Stimulated activated CD4-positive, alpha-beta T cell treated with anti-CD3 and anti-CD28 coated beads, Interleukin-4, amount 100 ng/mL, for 48 hours (primary cell): ENCODE measurements at regions not wholly inside any gene's neighbourhood (a gene's known extent, or its start where the extent isn't known, plus 50 kb on each side); places are given as distances from the start of the nearest gene placed in this dataset.

Experiments
- DNase-seq, 2 donors: peaks; one replicate each; pipeline ENCODE4 v3.0.0-alpha.2; 2020; ENCODE audit warnings: low read depth in 2 of 2

GRCh38 chr5:56588131-56588487 lies 227.2 kb upstream of the MAP3K1 start:
- DNase-seq: no peak

GRCh38 chr5:56587381-56588130 lies 227.8 kb upstream of the MAP3K1 start:
- DNase-seq: no peak

GRCh38 chr5:56585999-56586691 lies 229.2 kb upstream of the MAP3K1 start:
- DNase-seq: no peak

- no peak for DNase-seq
These were observed 229.9 kb upstream of the MAP3K1 start for GRCh38 chr5:56585461-56585860.

- DNase-seq: no peak
These were observed 233.9 kb upstream of the MAP3K1 start for GRCh38 chr5:56581426-56581825.

GRCh38 chr5:56580864-56581263 lies 234.5 kb upstream of the MAP3K1 start:
- DNase-seq: no peak

- no peak for DNase-seq
These were observed 239.5 kb upstream of the MAP3K1 start for GRCh38 chr5:56575821-56576220.

- no peak for DNase-seq
These were observed 240.6 kb upstream of the MAP3K1 start for GRCh38 chr5:56574778-56575177.

- no peak for DNase-seq
These were observed 245.8 kb upstream of the MAP3K1 start for GRCh38 chr5:56569566-56569965.

GRCh38 chr5:56569076-56569475 lies 246.3 kb upstream of the MAP3K1 start:
- DNase-seq: no peak

GRCh38 chr5:56567278-56567677 lies 248.1 kb upstream of the MAP3K1 start:
- DNase-seq: no peak

GRCh38 chr5:56566374-56567249 lies 248.7 kb upstream of the MAP3K1 start:
- DNase-seq: no peak

- no peak for DNase-seq
These were observed 249.7 kb upstream of the MAP3K1 start for GRCh38 chr5:56565644-56566043.

- DNase-seq: no peak
These were observed 250.1 kb upstream of the MAP3K1 start for GRCh38 chr5:56565283-56565615.

- DNase-seq: no peak
These were observed 250.6 kb upstream of the MAP3K1 start for GRCh38 chr5:56564541-56565282.

- no peak for DNase-seq
These were observed 253.9 kb upstream of the MAP3K1 start for GRCh38 chr5:56561455-56561854.

GRCh38 chr5:56558131-56558745 lies 257.1 kb upstream of the MAP3K1 start:
- no peak for DNase-seq

GRCh38 chr5:56557198-56557597 lies 258.2 kb upstream of the MAP3K1 start:
- DNase-seq: no peak

GRCh38 chr5:56552612-56553268 lies 262.6 kb upstream of the MAP3K1 start:
- no peak for DNase-seq

GRCh38 chr5:56550227-56550626 lies 265.1 kb upstream of the MAP3K1 start:
- no peak for DNase-seq
